OCI-LY7 (cell line): ENCODE measurements at regions not wholly inside any gene's neighbourhood (a gene's known extent, or its start where the extent isn't known, plus 50 kb on each side); places are given as distances from the start of the nearest gene placed in this dataset.

Source experiments
- BruUV-seq: library from RNA; stranded (reverse); fragments of 400-500 nt; replicated peaks from 2 replicates; lab custom pipeline; 2021; lab: Mats Ljungman, UMichigan
- CTCF ChIA-PET: fragments of 300-600 bp; sonication (Branson Sonifier 250); formaldehyde crosslinking; loops from one replicate; lab custom pipeline; 2022; ENCODE audit warnings: antibody characterized with exemption; ENCODE audit not compliant: unreplicated experiment; lab: Charles Lee
- POLR2A ChIA-PET: fragments of 300-600 bp; sonication (Branson Sonifier 250); formaldehyde crosslinking; loops from one replicate; lab custom pipeline; 2022; ENCODE audit warnings: antibody characterized with exemption; lab: Charles Lee
- DNase-seq: peaks from one replicate; pipeline ENCODE4 v3.0.0-alpha.2; 2015; ENCODE audit warnings: low spot score
- H2AFZ ChIP-seq: fragments of 200-600 bp; sonication (generic), shearing (Covaris generic); 2 replicates; pipeline ENCODE4 v1.6.1; 2014; ENCODE audit warnings: mild to moderate bottlenecking, antibody characterized with exemption, low read length, moderate library complexity
- H3K27ac ChIP-seq: fragments of 200-600 bp; sonication (generic); 2 replicates; pipeline ENCODE4 v1.5.1; 2014; ENCODE audit warnings: mixed run types, low read depth, mild to moderate bottlenecking, moderate library complexity, low read length, inconsistent platforms; ENCODE audit not compliant: poor library complexity, severe bottlenecking
- H3K36me3 ChIP-seq: fragments of 200-600 bp; sonication (generic); 2 replicates; pipeline ENCODE4 v1.6.1; 2014; ENCODE audit warnings: mild to moderate bottlenecking, antibody characterized with exemption, low read length, moderate library complexity, mixed read lengths; ENCODE audit not compliant: insufficient read depth
- H3K4me1 ChIP-seq: fragments of 200-600 bp; sonication (generic); 2 replicates; pipeline ENCODE4 v1.5.1; 2014; ENCODE audit warnings: mild to moderate bottlenecking, low read length; ENCODE audit not compliant: insufficient read depth, poor library complexity, severe bottlenecking
- H3K4me2 ChIP-seq: fragments of 200-600 bp; sonication (generic); 2 replicates; pipeline ENCODE4 v1.6.1; 2014; ENCODE audit warnings: mild to moderate bottlenecking, low read length
- H3K4me3 ChIP-seq: fragments of 200-600 bp; sonication (generic); 2 replicates; pipeline ENCODE4 v1.5.1; 2014; ENCODE audit warnings: mild to moderate bottlenecking, low read depth, low read length; ENCODE audit not compliant: poor library complexity, severe bottlenecking
- H3K79me2 ChIP-seq: fragments of 200-600 bp; sonication (generic); 2 replicates; pipeline ENCODE4 v1.6.1; 2016; ENCODE audit warnings: low read depth, mild to moderate bottlenecking, low read length, moderate library complexity, mixed read lengths; ENCODE audit not compliant: insufficient read depth
- H3K9me2 ChIP-seq: fragments of 200-600 bp; sonication (generic); 2 replicates; pipeline ENCODE4 v1.6.1; 2016; ENCODE audit warnings: mild to moderate bottlenecking, low read length, mixed read lengths; ENCODE audit not compliant: insufficient read depth
- H3K9me3 ChIP-seq: fragments of 200-600 bp; sonication (generic); 2 replicates; pipeline ENCODE4 v1.6.1; 2014; ENCODE audit warnings: mild to moderate bottlenecking, mixed run types, low read length, mixed read lengths
- H4K20me1 ChIP-seq: fragments of 200-600 bp; sonication (generic); 2 replicates; pipeline ENCODE4 v1.6.1; 2014; ENCODE audit warnings: mild to moderate bottlenecking, antibody characterized with exemption, low read length, moderate library complexity, mixed read lengths; ENCODE audit not compliant: insufficient read depth
- CTCF ChIP-seq: fragments of 200-600 bp; sonication (generic); conservative IDR thresholded peaks from 2 replicates; pipeline ENCODE4 v1.5.1; 2014; ENCODE audit warnings: mild to moderate bottlenecking, antibody characterized with exemption, low read length, moderate library complexity, mixed read lengths
- EZH2phosphoT487 ChIP-seq: fragments of 200-600 bp; sonication (generic); IDR thresholded peaks from 2 replicates; pipeline ENCODE4 v1.6.1; 2018; ENCODE audit warnings: low read depth, borderline replicate concordance, mild to moderate bottlenecking, mixed run types, antibody characterized with exemption, low read length, moderate library complexity, mixed read lengths
- intact Hi-C: fragments of 100-400 bp; cut with micrococcal nuclease; formaldehyde crosslinking; loops from one replicate; pipeline ENCODE4 v1.10.0; 2022; ENCODE audit not compliant: unreplicated experiment

GRCh38 chr2:158043181-158043948, 58.3 kb upstream of the UPP2 start:
- Histone ChIP-seq H3K4me3 (no peak overlapping the region), H3K9me2 (no peaks in the 10 kb centered on the region), H2AFZ (no peak overlapping the region), H3K4me1 (no peaks in the 10 kb centered on the region), H3K4me2 (no peak overlapping the region), H3K27ac (no peak overlapping the region), H3K36me3 (no peaks in the 10 kb centered on the region), H4K20me1 (no peaks in the 10 kb centered on the region), H3K79me2 (no peaks in the 10 kb centered on the region), H3K9me3 (no peaks in the 10 kb centered on the region)
- BruUV-seq: no TSS peak
- intact Hi-C loops: no loop called here
- CTCF ChIA-PET: no interaction called here
- POLR2A ChIA-PET: interaction anchor here (0.6 to 1.7 kb wide), 2 partner anchors 10 to 713 kb away, joined by 3 to 6 read pairs; no protein-coding TSS in a partner anchor
- TF ChIP-seq CTCF (no peak), EZH2phosphoT487 (no peak)
- DNase-seq: no peak

GRCh38 chr2:158042666-158043065, 59.0 kb upstream of the UPP2 start:
- ChIA-PET POLR2A (interaction anchor here (0.6 to 1.7 kb wide), 3 partner anchors 11 to 807 kb away, joined by 3 to 6 read pairs (median 3); no protein-coding TSS in a partner anchor), CTCF (no interaction called here)
- Histone ChIP-seq H3K36me3 (no peaks in the 10 kb centered on the region), H3K9me3 (no peaks in the 10 kb centered on the region), H3K4me2 (no peak overlapping the region), H3K4me1 (no peaks in the 10 kb centered on the region), H3K4me3 (no peak overlapping the region), H3K79me2 (no peaks in the 10 kb centered on the region), H3K9me2 (no peaks in the 10 kb centered on the region), H2AFZ (no peak overlapping the region), H4K20me1 (no peaks in the 10 kb centered on the region), H3K27ac (no peak overlapping the region)
- TF ChIP-seq CTCF (no peak), EZH2phosphoT487 (no peak)
- DNase-seq: no peak
- intact Hi-C loops: no loop called here
- BruUV-seq: no TSS peak

- Histone ChIP-seq H3K4me2 (no peak overlapping the region), H4K20me1 (no peaks in the 10 kb centered on the region), H3K4me3 (no peak overlapping the region), H3K27ac (no peak overlapping the region), H3K79me2 (no peaks in the 10 kb centered on the region), H3K36me3 (no peaks in the 10 kb centered on the region), H3K9me2 (no peaks in the 10 kb centered on the region), H2AFZ (no peak overlapping the region), H3K9me3 (no peaks in the 10 kb centered on the region), H3K4me1 (no peaks in the 10 kb centered on the region)
- no TSS peak for BruUV-seq
- POLR2A ChIA-PET: interaction anchor here (0.6 to 0.7 kb wide), 2 partner anchors 364 to 807 kb away, joined by 3 read pairs; no protein-coding TSS in a partner anchor
- TF ChIP-seq EZH2phosphoT487: no peak
- TF ChIP-seq CTCF: no peak
- CTCF ChIA-PET: no interaction called here
- intact Hi-C loops: no loop called here
- no peak for DNase-seq
These were observed 59.4 kb upstream of the UPP2 start for GRCh38 chr2:158042245-158042644.
